Vagina (tissue), 2 donors: ENCODE measurements at regions not wholly inside any gene's neighbourhood (a gene's known extent, or its start where the extent isn't known, plus 50 kb on each side); places are given as distances from the start of the nearest gene placed in this dataset.
"Not testable (repeated sequence)": the region's sequence is repeated elsewhere in the genome, so short reads cannot be mapped to it uniquely, and the experiment has no call there.

Experiments
- CTCF ChIP-seq, 3 experiments: fragments of 450-650 bp in 2 of 3; fragments of 200-600 bp in 1 of 3; sonication (generic) in 1 of 3; IDR thresholded peaks; one replicate each; pipeline ENCODE4 v1.5.1; 2017 to 2019; ENCODE audit warnings: antibody characterized with exemption in 3 of 3, mild to moderate bottlenecking in 2 of 3, moderate library complexity in 2 of 3
- POLR2A ChIP-seq, 2 donors: fragments of 450-650 bp; IDR thresholded peaks; one replicate each; pipeline ENCODE4 v1.6.1; 2017; ENCODE audit warnings: antibody characterized with exemption in 2 of 2, mild to moderate bottlenecking in 2 of 2, moderate library complexity in 2 of 2

DNA sequence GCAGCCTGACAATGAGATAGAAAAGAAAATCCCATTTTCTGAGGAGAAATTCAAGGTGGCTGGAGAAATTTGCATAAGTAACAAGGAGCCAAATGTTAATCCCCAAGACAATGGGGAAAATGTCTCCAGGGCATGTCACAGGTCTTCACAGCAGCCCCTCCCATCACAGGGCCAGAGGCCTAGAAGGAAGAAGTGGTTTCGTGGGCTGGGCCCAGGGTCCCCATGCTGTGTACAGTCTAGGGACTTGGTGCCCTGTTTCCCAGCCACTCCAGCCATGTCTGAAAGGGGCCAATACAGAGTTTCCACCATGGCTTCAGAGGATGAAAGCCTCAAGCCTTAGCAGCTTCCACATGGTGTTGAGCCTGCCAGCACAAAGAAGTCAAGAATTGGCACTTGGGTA, 290.5 kb downstream of the SUCLG1 start:
- not testable (repeated sequence) for TF ChIP-seq CTCF, POLR2A (IDR thresholded peaks at IDR 0.05)
